A549 (cell line): ENCODE measurements at regions not wholly inside any gene's neighbourhood (a gene's known extent, or its start where the extent isn't known, plus 50 kb on each side); places are given as distances from the start of the nearest gene placed in this dataset.
"Not testable (repeated sequence)": the region's sequence is repeated elsewhere in the genome, so short reads cannot be mapped to it uniquely, and the experiment has no call there.

Experiments
- CBX8 ChIP-seq: fragments of 200-600 bp; sonication (generic); IDR thresholded peaks from 2 replicates; pipeline ENCODE4 v1.6.1; 2016
- CEBPB ChIP-seq, 2 experiments: fragments of >200 bp in 1 of 2; sonication (Bioruptor Twin) in 1 of 2; formaldehyde crosslinking in 1 of 2; IDR thresholded peaks; 2 replicates each; pipeline ENCODE4 v1.6.1; 2012 to 2016
- CHD2 ChIP-seq: fragments of 150-350 bp; IDR thresholded peaks from 2 replicates; pipeline ENCODE4 v1.6.1; 2014; ENCODE audit warnings: low read length; ENCODE audit not compliant: partially characterized antibody
- FOSL2 ChIP-seq, 2 experiments: fragments of 450-650 bp in 1 of 2; fragments of >200 bp in 1 of 2; sonication (Bioruptor Twin) in 1 of 2; formaldehyde crosslinking; IDR thresholded peaks; 2 replicates each; pipeline versions ENCODE4 v1.5.0 to v1.6.1; 2016 to 2020; ENCODE audit warnings: mild to moderate bottlenecking in 1 of 2, moderate library complexity in 1 of 2
- POLR2A ChIP-seq: IDR thresholded peaks from 2 replicates; pipeline ENCODE4 v1.6.1; 2012; ENCODE audit warnings: mild to moderate bottlenecking, low read length
- RAD21 ChIP-seq, 2 experiments: fragments of >200 bp in 1 of 2; sonication (Bioruptor Twin) in 1 of 2; formaldehyde crosslinking in 1 of 2; IDR thresholded peaks in 1 of 2; conservative IDR thresholded peaks in 1 of 2; 2 replicates in 1 of 2; 3 replicates in 1 of 2; pipeline ENCODE4 v1.6.1; 2012 to 2018; ENCODE audit warnings: inconsistent platforms in 1 of 2
- USF2 ChIP-seq: fragments of 450-650 bp; IDR thresholded peaks from 2 replicates; pipeline ENCODE4 v1.6.1; 2014; ENCODE audit warnings: antibody characterized with exemption
- ZFP36 ChIP-seq: fragments of 450-650 bp; IDR thresholded peaks from 2 replicates; pipeline ENCODE4 v1.6.1; 2014; ENCODE audit warnings: borderline replicate concordance; ENCODE audit not compliant: partially characterized antibody

- TF ChIP-seq ZFP36; CEBPB (IDR thresholded peaks at IDR 0.05); POLR2A; FOSL2 (IDR thresholded peaks at IDR 0.05); FOSL2 (CRISPR knock-in tag; IDR thresholded peaks at IDR 0.05); RAD21 (conservative IDR thresholded peaks at IDR 0.05 in 1 of 2, IDR thresholded peaks at IDR 0.05 in 1 of 2); CBX8; CHD2; USF2: not testable (repeated sequence)
Observed at GRCh38 chr18:34407471-34407870, 182.8 kb upstream of the NOL4 start.
